H1 (cell line): ENCODE measurements at regions not wholly inside any gene's neighbourhood (a gene's known extent, or its start where the extent isn't known, plus 50 kb on each side); places are given as distances from the start of the nearest gene placed in this dataset.

Experiments
- RFX5 ChIP-seq: IDR thresholded peaks from 2 replicates; pipeline ENCODE4 v1.6.1; 2011; ENCODE audit warnings: low read depth, low read length, improper control_type of control experiment, borderline replicate concordance
- YY1 ChIP-seq: IDR thresholded peaks from 2 replicates; pipeline ENCODE4 v1.6.1; 2011; ENCODE audit warnings: low read depth, mild to moderate bottlenecking, low read length
- TF ChIP-seq, protein P1 (sequence below): fragments of 300-600 bp; sonication (generic); IDR thresholded peaks from 2 replicates; pipeline ENCODE4 v1.7.1; 2012; ENCODE audit warnings: low read length, moderate library complexity, mild to moderate bottlenecking, inconsistent platforms; ENCODE audit not compliant: insufficient replicate concordance
- TF ChIP-seq, protein P2 (sequence below): IDR thresholded peaks from 2 replicates; pipeline ENCODE4 v1.6.1; 2011; ENCODE audit warnings: low read depth, mild to moderate bottlenecking, low read length; ENCODE audit not compliant: insufficient read depth

DNA sequence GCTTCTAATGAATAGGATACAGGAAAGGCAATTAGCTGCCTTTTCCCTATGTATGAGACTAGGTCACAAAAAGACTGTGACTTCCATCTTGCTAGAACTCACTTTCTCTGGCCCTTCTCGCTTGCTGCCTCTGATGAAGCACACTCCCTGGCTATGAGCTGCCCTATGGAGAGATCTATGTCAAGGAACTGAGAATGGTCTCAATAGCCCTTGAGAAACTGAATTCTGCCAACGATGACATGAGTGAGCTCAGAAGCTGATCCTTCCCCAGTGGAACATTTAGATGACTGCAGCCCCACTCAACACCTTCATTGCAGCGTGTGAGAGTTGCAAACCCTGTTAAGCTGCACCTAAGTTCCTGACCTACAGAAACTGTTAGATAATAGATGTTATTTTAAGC is 309.8 kb downstream of the COG6 start (continued):
- TF ChIP-seq, protein P1, sequence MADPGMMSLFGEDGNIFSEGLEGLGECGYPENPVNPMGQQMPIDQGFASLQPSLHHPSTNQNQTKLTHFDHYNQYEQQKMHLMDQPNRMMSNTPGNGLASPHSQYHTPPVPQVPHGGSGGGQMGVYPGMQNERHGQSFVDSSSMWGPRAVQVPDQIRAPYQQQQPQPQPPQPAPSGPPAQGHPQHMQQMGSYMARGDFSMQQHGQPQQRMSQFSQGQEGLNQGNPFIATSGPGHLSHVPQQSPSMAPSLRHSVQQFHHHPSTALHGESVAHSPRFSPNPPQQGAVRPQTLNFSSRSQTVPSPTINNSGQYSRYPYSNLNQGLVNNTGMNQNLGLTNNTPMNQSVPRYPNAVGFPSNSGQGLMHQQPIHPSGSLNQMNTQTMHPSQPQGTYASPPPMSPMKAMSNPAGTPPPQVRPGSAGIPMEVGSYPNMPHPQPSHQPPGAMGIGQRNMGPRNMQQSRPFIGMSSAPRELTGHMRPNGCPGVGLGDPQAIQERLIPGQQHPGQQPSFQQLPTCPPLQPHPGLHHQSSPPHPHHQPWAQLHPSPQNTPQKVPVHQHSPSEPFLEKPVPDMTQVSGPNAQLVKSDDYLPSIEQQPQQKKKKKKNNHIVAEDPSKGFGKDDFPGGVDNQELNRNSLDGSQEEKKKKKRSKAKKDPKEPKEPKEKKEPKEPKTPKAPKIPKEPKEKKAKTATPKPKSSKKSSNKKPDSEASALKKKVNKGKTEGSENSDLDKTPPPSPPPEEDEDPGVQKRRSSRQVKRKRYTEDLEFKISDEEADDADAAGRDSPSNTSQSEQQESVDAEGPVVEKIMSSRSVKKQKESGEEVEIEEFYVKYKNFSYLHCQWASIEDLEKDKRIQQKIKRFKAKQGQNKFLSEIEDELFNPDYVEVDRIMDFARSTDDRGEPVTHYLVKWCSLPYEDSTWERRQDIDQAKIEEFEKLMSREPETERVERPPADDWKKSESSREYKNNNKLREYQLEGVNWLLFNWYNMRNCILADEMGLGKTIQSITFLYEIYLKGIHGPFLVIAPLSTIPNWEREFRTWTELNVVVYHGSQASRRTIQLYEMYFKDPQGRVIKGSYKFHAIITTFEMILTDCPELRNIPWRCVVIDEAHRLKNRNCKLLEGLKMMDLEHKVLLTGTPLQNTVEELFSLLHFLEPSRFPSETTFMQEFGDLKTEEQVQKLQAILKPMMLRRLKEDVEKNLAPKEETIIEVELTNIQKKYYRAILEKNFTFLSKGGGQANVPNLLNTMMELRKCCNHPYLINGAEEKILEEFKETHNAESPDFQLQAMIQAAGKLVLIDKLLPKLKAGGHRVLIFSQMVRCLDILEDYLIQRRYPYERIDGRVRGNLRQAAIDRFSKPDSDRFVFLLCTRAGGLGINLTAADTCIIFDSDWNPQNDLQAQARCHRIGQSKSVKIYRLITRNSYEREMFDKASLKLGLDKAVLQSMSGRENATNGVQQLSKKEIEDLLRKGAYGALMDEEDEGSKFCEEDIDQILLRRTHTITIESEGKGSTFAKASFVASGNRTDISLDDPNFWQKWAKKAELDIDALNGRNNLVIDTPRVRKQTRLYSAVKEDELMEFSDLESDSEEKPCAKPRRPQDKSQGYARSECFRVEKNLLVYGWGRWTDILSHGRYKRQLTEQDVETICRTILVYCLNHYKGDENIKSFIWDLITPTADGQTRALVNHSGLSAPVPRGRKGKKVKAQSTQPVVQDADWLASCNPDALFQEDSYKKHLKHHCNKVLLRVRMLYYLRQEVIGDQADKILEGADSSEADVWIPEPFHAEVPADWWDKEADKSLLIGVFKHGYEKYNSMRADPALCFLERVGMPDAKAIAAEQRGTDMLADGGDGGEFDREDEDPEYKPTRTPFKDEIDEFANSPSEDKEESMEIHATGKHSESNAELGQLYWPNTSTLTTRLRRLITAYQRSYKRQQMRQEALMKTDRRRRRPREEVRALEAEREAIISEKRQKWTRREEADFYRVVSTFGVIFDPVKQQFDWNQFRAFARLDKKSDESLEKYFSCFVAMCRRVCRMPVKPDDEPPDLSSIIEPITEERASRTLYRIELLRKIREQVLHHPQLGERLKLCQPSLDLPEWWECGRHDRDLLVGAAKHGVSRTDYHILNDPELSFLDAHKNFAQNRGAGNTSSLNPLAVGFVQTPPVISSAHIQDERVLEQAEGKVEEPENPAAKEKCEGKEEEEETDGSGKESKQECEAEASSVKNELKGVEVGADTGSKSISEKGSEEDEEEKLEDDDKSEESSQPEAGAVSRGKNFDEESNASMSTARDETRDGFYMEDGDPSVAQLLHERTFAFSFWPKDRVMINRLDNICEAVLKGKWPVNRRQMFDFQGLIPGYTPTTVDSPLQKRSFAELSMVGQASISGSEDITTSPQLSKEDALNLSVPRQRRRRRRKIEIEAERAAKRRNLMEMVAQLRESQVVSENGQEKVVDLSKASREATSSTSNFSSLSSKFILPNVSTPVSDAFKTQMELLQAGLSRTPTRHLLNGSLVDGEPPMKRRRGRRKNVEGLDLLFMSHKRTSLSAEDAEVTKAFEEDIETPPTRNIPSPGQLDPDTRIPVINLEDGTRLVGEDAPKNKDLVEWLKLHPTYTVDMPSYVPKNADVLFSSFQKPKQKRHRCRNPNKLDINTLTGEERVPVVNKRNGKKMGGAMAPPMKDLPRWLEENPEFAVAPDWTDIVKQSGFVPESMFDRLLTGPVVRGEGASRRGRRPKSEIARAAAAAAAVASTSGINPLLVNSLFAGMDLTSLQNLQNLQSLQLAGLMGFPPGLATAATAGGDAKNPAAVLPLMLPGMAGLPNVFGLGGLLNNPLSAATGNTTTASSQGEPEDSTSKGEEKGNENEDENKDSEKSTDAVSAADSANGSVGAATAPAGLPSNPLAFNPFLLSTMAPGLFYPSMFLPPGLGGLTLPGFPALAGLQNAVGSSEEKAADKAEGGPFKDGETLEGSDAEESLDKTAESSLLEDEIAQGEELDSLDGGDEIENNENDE: no peak
- TF ChIP-seq YY1: no peak
- TF ChIP-seq, protein P2, sequence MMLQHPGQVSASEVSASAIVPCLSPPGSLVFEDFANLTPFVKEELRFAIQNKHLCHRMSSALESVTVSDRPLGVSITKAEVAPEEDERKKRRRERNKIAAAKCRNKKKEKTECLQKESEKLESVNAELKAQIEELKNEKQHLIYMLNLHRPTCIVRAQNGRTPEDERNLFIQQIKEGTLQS: no peak
- no peak for TF ChIP-seq RFX5
